GM23338 (cell line): ENCODE measurements at regions not wholly inside any gene's neighbourhood (a gene's known extent, or its start where the extent isn't known, plus 50 kb on each side); places are given as distances from the start of the nearest gene placed in this dataset.

Experiments used
- ATAC-seq: fragments of 200-7000 bp; cut with Tn5 transposase; 3 replicates; pipeline ENCODE4 v1.9.1; 2020
- DNase-seq: peaks from one replicate; pipeline ENCODE4 v3.0.0-alpha.2; 2015; ENCODE audit warnings: low spot score
- H2AFZ ChIP-seq: fragments of 200-600 bp; sonication (generic); 2 replicates; pipeline ENCODE4 v1.8.0; 2016; ENCODE audit warnings: antibody characterized with exemption, mild to moderate bottlenecking, moderate library complexity
- H3F3A ChIP-seq: fragments of 200-600 bp; sonication (generic); replicated peaks from 2 replicates; pipeline ENCODE4 v1.8.0; 2017; ENCODE audit warnings: antibody characterized with exemption, mixed run types, low read depth
- H3K27ac ChIP-seq: fragments of 200-600 bp; sonication (generic); 2 replicates; pipeline ENCODE4 v1.6.1; 2016; ENCODE audit warnings: low read depth
- H3K27me3 ChIP-seq: fragments of 200-600 bp; sonication (generic); 2 replicates; pipeline ENCODE4 v1.8.0; 2016; ENCODE audit warnings: mild to moderate bottlenecking, mixed run types, moderate library complexity; ENCODE audit not compliant: insufficient read depth
- H3K36me3 ChIP-seq: fragments of 200-600 bp; sonication (generic); 2 replicates; pipeline ENCODE4 v1.8.0; 2016; ENCODE audit warnings: mild to moderate bottlenecking; ENCODE audit not compliant: insufficient read depth
- H3K4me1 ChIP-seq: fragments of 200-600 bp; sonication (generic); 2 replicates; pipeline ENCODE4 v1.8.0; 2016; ENCODE audit warnings: mild to moderate bottlenecking, moderate library complexity; ENCODE audit not compliant: insufficient read depth
- H3K4me2 ChIP-seq: fragments of 200-600 bp; sonication (generic); 2 replicates; pipeline ENCODE4 v1.7.1; 2017; ENCODE audit warnings: mixed run types
- H3K4me3 ChIP-seq: fragments of 200-600 bp; sonication (generic); 2 replicates; pipeline ENCODE4 v1.6.1; 2016; ENCODE audit warnings: mixed run types
- H3K79me2 ChIP-seq: fragments of 200-600 bp; sonication (generic); replicated peaks from 2 replicates; pipeline ENCODE4 v1.8.0; 2017; ENCODE audit warnings: mild to moderate bottlenecking; ENCODE audit not compliant: insufficient read depth
- H3K9me2 ChIP-seq: fragments of 200-600 bp; sonication (generic); 2 replicates; pipeline ENCODE4 v1.8.0; 2017; ENCODE audit not compliant: insufficient read depth
- H4K20me1 ChIP-seq: fragments of 200-600 bp; sonication (generic); replicated peaks from 2 replicates; pipeline ENCODE4 v1.8.0; 2017; ENCODE audit warnings: mild to moderate bottlenecking; ENCODE audit not compliant: insufficient read depth
- H3K27ac Mint-ChIP-seq: 2 replicates; pipeline ENCODE4 v1.8.0; 2020; ENCODE audit warnings: inconsistent platforms, mild to moderate bottlenecking, moderate library complexity, mixed read lengths
- H3K27me3 Mint-ChIP-seq: 3 replicates; pipeline ENCODE4 v1.8.0; 2022; ENCODE audit warnings: low read depth, mild to moderate bottlenecking, moderate library complexity, mixed read lengths, inconsistent platforms; ENCODE audit not compliant: insufficient read depth, poor library complexity
- H3K36me3 Mint-ChIP-seq: 3 replicates; pipeline ENCODE4 v1.8.0; 2021; ENCODE audit warnings: low read depth, mild to moderate bottlenecking, inconsistent platforms, moderate library complexity, mixed read lengths
- H3K4me1 Mint-ChIP-seq: 3 replicates; pipeline ENCODE4 v1.8.0; 2020; ENCODE audit warnings: mild to moderate bottlenecking, inconsistent platforms, mixed read lengths
- H3K4me3 Mint-ChIP-seq: 3 replicates; pipeline ENCODE4 v1.8.0; 2021; ENCODE audit warnings: moderate library complexity, mild to moderate bottlenecking, inconsistent platforms, mixed read lengths
- H3K9me3 Mint-ChIP-seq: 3 replicates; pipeline ENCODE4 v1.8.0; 2020; ENCODE audit warnings: moderate library complexity, mild to moderate bottlenecking, inconsistent platforms, mixed read lengths
- CREB1 ChIP-seq: fragments of 250-450 bp; sonication (Bioruptor Pico); IDR thresholded peaks from 2 replicates; pipeline ENCODE4 v1.5.0; 2020; ENCODE audit warnings: low read depth, mild to moderate bottlenecking, moderate library complexity
- CTCF ChIP-seq, 2 experiments: fragments of 200-600 bp in 1 of 2; sonication (generic) in 1 of 2; conservative IDR thresholded peaks; 2 replicates each; pipeline versions ENCODE4 v1.5.1 to v1.6.1; 2016 to 2017; ENCODE audit warnings: antibody characterized with exemption in 2 of 2, low read depth in 2 of 2, mild to moderate bottlenecking in 2 of 2, moderate library complexity in 1 of 2
- ETS1 ChIP-seq: IDR thresholded peaks from 2 replicates; pipeline ENCODE4 v1.6.1; 2016; ENCODE audit warnings: antibody characterized with exemption
- EZH2 ChIP-seq: fragments of 200-600 bp; sonication (generic); IDR thresholded peaks from one replicate; pipeline ENCODE4 v1.8.0; 2017; ENCODE audit warnings: antibody characterized with exemption, mild to moderate bottlenecking, low read depth; ENCODE audit not compliant: unreplicated experiment
- EZH2phosphoT487 ChIP-seq: fragments of 200-600 bp; sonication (generic); IDR thresholded peaks from one replicate; pipeline ENCODE4 v1.8.1; 2018; ENCODE audit warnings: antibody characterized with exemption; ENCODE audit not compliant: unreplicated experiment
- JUNB ChIP-seq: IDR thresholded peaks from one replicate; pipeline ENCODE4 v1.6.1; 2016; ENCODE audit warnings: antibody characterized with exemption; ENCODE audit not compliant: unreplicated experiment
- NANOG ChIP-seq: IDR thresholded peaks from 2 replicates; pipeline ENCODE4 v1.6.1; 2016; ENCODE audit warnings: antibody characterized with exemption, borderline replicate concordance
- POLR2AphosphoS5 ChIP-seq: IDR thresholded peaks from 2 replicates; pipeline ENCODE4 v1.6.1; 2016; ENCODE audit warnings: antibody characterized with exemption, low read depth
- STAT1 ChIP-seq: IDR thresholded peaks from one replicate; pipeline ENCODE4 v1.6.1; 2016; ENCODE audit warnings: antibody characterized with exemption; ENCODE audit not compliant: unreplicated experiment
- ZNF114 ChIP-seq: fragments of 250-450 bp; sonication (Bioruptor Pico); IDR thresholded peaks from 2 replicates; pipeline ENCODE4 v1.5.0; 2020; ENCODE audit warnings: mild to moderate bottlenecking, moderate library complexity
- ZNF331 ChIP-seq: fragments of 250-450 bp; sonication (Bioruptor Pico); IDR thresholded peaks from 2 replicates; pipeline ENCODE4 v1.5.0; 2020; ENCODE audit warnings: low read depth, mild to moderate bottlenecking, moderate library complexity

GRCh38 chrX:39640866-39641265 lies 456.9 kb downstream of the BCOR start:
- Mint-ChIP-seq H3K27ac (no peak overlapping the region), H3K4me3 (no peak overlapping the region)

GRCh38 chrX:39642071-39642470 lies 455.7 kb downstream of the BCOR start:
- DNase-seq (no peak), ATAC-seq (no peak)
- H3K27ac Mint-ChIP-seq, result no peak overlapping the region
- H3K27me3 ChIP-seq, result no peaks in the 10 kb centered on the region
- no peaks in the 10 kb centered on the region for H3K36me3 Mint-ChIP-seq
- peaks cover 4% of the 10 kb centered on the region for H3K27me3 Mint-ChIP-seq
- no peaks in the 10 kb centered on the region for H3K36me3 ChIP-seq
- no peak overlapping the region for H3K4me3 Mint-ChIP-seq
- H3K4me3 ChIP-seq, result no peak overlapping the region
- no peaks in the 10 kb centered on the region for H3K79me2 ChIP-seq
- peak overlapping the region; percentile 84; the same call in 1 of the 2 replicates for H2AFZ ChIP-seq
- no peak overlapping the region for H3K4me2 ChIP-seq
- H3F3A ChIP-seq, result no peaks in the 10 kb centered on the region
- no peaks in the 10 kb centered on the region for H4K20me1 ChIP-seq
- peaks cover 16% of the 10 kb centered on the region for H3K4me1 Mint-ChIP-seq
- H3K27ac ChIP-seq, result no peak overlapping the region
- H3K9me2 ChIP-seq, result no peaks in the 10 kb centered on the region
- H3K4me1 ChIP-seq, result 0 out of 2 replicates have a peak, but pooled peaks cover 4% of the 10 kb centered on the region
- H3K9me3 Mint-ChIP-seq, result no peaks in the 10 kb centered on the region; the same call in 2 of the 3 replicates
- TF ChIP-seq EZH2phosphoT487 (no peak), ZNF331 (CRISPR knock-in tag) (no peak), POLR2AphosphoS5 (no peak), EZH2 (no peak), ETS1 (no peak), JUNB (no peak), CREB1 (no peak), CTCF (conservative IDR thresholded peaks at IDR 0.05; ENCODE audit: low read depth in 2 of 2) (no peak), STAT1 (no peak), NANOG (no peak)

More at GRCh38 chrX:39640866-39641265, 456.9 kb downstream of the BCOR start:
- Histone ChIP-seq H3K4me3 (no peak overlapping the region), H4K20me1 (no peaks in the 10 kb centered on the region), H3K9me2 (no peaks in the 10 kb centered on the region), H3K4me2 (no peak overlapping the region), H3K36me3 (no peaks in the 10 kb centered on the region), H3K4me1 (0 out of 2 replicates have a peak, but pooled peaks cover 4% of the 10 kb centered on the region), H3K79me2 (no peaks in the 10 kb centered on the region), H3K27me3 (no peaks in the 10 kb centered on the region), H2AFZ (no peak overlapping the region), H3F3A (no peaks in the 10 kb centered on the region), H3K27ac (no peak overlapping the region)
- Mint-ChIP-seq H3K4me1 (peaks cover 16% of the 10 kb centered on the region), H3K27me3 (peaks cover 4% of the 10 kb centered on the region), H3K9me3 (no peaks in the 10 kb centered on the region; the same call in 2 of the 3 replicates), H3K36me3 (no peaks in the 10 kb centered on the region)
- TF ChIP-seq CTCF (conservative IDR thresholded peaks at IDR 0.05; ENCODE audit: low read depth in 2 of 2), result no peak
- no peak for TF ChIP-seq ZNF114 (CRISPR knock-in tag)
- no peak for DNase-seq
- ATAC-seq, result no peak
